Muscle layer of colon (tissue), 2 donors: ENCODE measurements at regions not wholly inside any gene's neighbourhood (a gene's known extent, or its start where the extent isn't known, plus 50 kb on each side); places are given as distances from the start of the nearest gene placed in this dataset.

Experiments used
- H3K27ac ChIP-seq: one replicate; pipeline ENCODE4 v1.7.0; 2013; ENCODE audit warnings: low read depth, mild to moderate bottlenecking, low read length, moderate library complexity
- H3K27me3 ChIP-seq, 2 donors: one replicate each; pipeline ENCODE4 v1.7.0; 2013; ENCODE audit warnings: low read length in 2 of 2, mild to moderate bottlenecking in 2 of 2; ENCODE audit not compliant: insufficient read depth in 2 of 2, control insufficient read depth in 1 of 2
- H3K36me3 ChIP-seq: one replicate; pipeline ENCODE4 v1.7.0; 2013; ENCODE audit warnings: mild to moderate bottlenecking, low read length; ENCODE audit not compliant: insufficient read depth
- H3K4me1 ChIP-seq: one replicate; pipeline ENCODE4 v1.7.0; 2013; ENCODE audit warnings: mild to moderate bottlenecking, low read length; ENCODE audit not compliant: insufficient read depth
- H3K4me3 ChIP-seq, 2 donors: one replicate each; pipeline ENCODE4 v1.7.0; 2013; ENCODE audit warnings: low read length in 2 of 2, low read depth in 1 of 2, mild to moderate bottlenecking in 1 of 2, moderate library complexity in 1 of 2
- H3K9ac ChIP-seq: one replicate; pipeline ENCODE4 v1.7.0; 2013; ENCODE audit warnings: low read length
- H3K9me3 ChIP-seq: one replicate; pipeline ENCODE4 v1.7.0; 2013; ENCODE audit warnings: mild to moderate bottlenecking, low read length
- donor health status: abdominal sarcoma.
- donor health status: Adenocarcinoma of cecum.

- H3K4me1 ChIP-seq: peaks cover 4% of the 10 kb centered on the region
- no peak overlapping the region for H3K4me3 ChIP-seq
- no peaks in the 10 kb centered on the region for H3K27me3 ChIP-seq
- H3K27ac ChIP-seq: no peak overlapping the region
- H3K9ac ChIP-seq: no peak overlapping the region
- H3K9me3 ChIP-seq: no peaks in the 10 kb centered on the region
- H3K36me3 ChIP-seq: no peaks in the 10 kb centered on the region
Observed at GRCh38 chr11:112751329-112751728, 209.9 kb upstream of the NCAM1 start.

- Histone ChIP-seq H3K9me3 (no peaks in the 10 kb centered on the region), H3K36me3 (no peaks in the 10 kb centered on the region), H3K4me1 (peaks cover 4% of the 10 kb centered on the region), H3K27ac (no peak overlapping the region), H3K4me3 (no peak overlapping the region), H3K9ac (no peak overlapping the region), H3K27me3 (no peaks in the 10 kb centered on the region)
Observed at GRCh38 chr11:112751772-112752171, 209.4 kb upstream of the NCAM1 start.

- no peaks in the 10 kb centered on the region for H3K9me3 ChIP-seq
- no peak overlapping the region for H3K27ac ChIP-seq
- no peaks in the 10 kb centered on the region for H3K27me3 ChIP-seq
- no peaks in the 10 kb centered on the region for H3K36me3 ChIP-seq
- H3K4me3 ChIP-seq: no peak overlapping the region
- H3K4me1 ChIP-seq: peaks cover 4% of the 10 kb centered on the region
- no peak overlapping the region for H3K9ac ChIP-seq
Observed at GRCh38 chr11:112752563-112752962, 208.7 kb upstream of the NCAM1 start.

GRCh38 chr11:112753706-112754105, 207.5 kb upstream of the NCAM1 start:
- H3K27ac ChIP-seq: no peak overlapping the region
- no peaks in the 10 kb centered on the region for H3K9me3 ChIP-seq
- H3K9ac ChIP-seq: no peak overlapping the region
- peaks cover 4% of the 10 kb centered on the region for H3K4me1 ChIP-seq
- no peaks in the 10 kb centered on the region for H3K36me3 ChIP-seq
- H3K27me3 ChIP-seq: no peaks in the 10 kb centered on the region
- H3K4me3 ChIP-seq: no peak overlapping the region

- Histone ChIP-seq H3K4me3 (no peak overlapping the region), H3K9me3 (no peaks in the 10 kb centered on the region), H3K27ac (no peak overlapping the region), H3K4me1 (peaks cover 14% of the 10 kb centered on the region), H3K27me3 (no peaks in the 10 kb centered on the region), H3K9ac (no peak overlapping the region), H3K36me3 (no peaks in the 10 kb centered on the region)
Observed at GRCh38 chr11:112759418-112759817, 201.8 kb upstream of the NCAM1 start.

GRCh38 chr11:112760396-112761059, 200.7 kb upstream of the NCAM1 start:
- no peak overlapping the region for H3K4me3 ChIP-seq
- H3K9me3 ChIP-seq: no peaks in the 10 kb centered on the region
- no peaks in the 10 kb centered on the region for H3K27me3 ChIP-seq
- H3K4me1 ChIP-seq: peaks cover 14% of the 10 kb centered on the region
- H3K9ac ChIP-seq: no peak overlapping the region
- no peak overlapping the region for H3K27ac ChIP-seq
- no peaks in the 10 kb centered on the region for H3K36me3 ChIP-seq

GRCh38 chr11:112761911-112762706, 199.1 kb upstream of the NCAM1 start:
- peaks cover 14% of the 10 kb centered on the region for H3K4me1 ChIP-seq
- H3K27ac ChIP-seq: no peak overlapping the region
- no peaks in the 10 kb centered on the region for H3K9me3 ChIP-seq
- H3K27me3 ChIP-seq: no peaks in the 10 kb centered on the region
- H3K9ac ChIP-seq: no peak overlapping the region
- no peaks in the 10 kb centered on the region for H3K36me3 ChIP-seq
- H3K4me3 ChIP-seq: no peak overlapping the region

- no peak overlapping the region for H3K4me3 ChIP-seq
- H3K9ac ChIP-seq: no peak overlapping the region
- no peaks in the 10 kb centered on the region for H3K9me3 ChIP-seq
- no peaks in the 10 kb centered on the region for H3K36me3 ChIP-seq
- no peaks in the 10 kb centered on the region for H3K27me3 ChIP-seq
- peaks cover 14% of the 10 kb centered on the region for H3K4me1 ChIP-seq
- no peak overlapping the region for H3K27ac ChIP-seq
Observed at GRCh38 chr11:112762707-112763090, 198.5 kb upstream of the NCAM1 start.

- Histone ChIP-seq H3K9me3 (no peaks in the 10 kb centered on the region), H3K27me3 (no peaks in the 10 kb centered on the region), H3K36me3 (no peaks in the 10 kb centered on the region), H3K9ac (no peak overlapping the region), H3K4me3 (no peak overlapping the region), H3K4me1 (peaks cover 14% of the 10 kb centered on the region), H3K27ac (no peak overlapping the region)
Observed at GRCh38 chr11:112765337-112765736, 195.9 kb upstream of the NCAM1 start.

- no peak overlapping the region for H3K9ac ChIP-seq
- H3K27ac ChIP-seq: no peak overlapping the region
- no peaks in the 10 kb centered on the region for H3K4me1 ChIP-seq
- no peak overlapping the region for H3K4me3 ChIP-seq
- H3K36me3 ChIP-seq: no peaks in the 10 kb centered on the region
- no peaks in the 10 kb centered on the region for H3K9me3 ChIP-seq
- no peaks in the 10 kb centered on the region for H3K27me3 ChIP-seq
Observed at GRCh38 chr11:112769170-112769569, 192.1 kb upstream of the NCAM1 start.

GRCh38 chr11:112769584-112769983, 191.6 kb upstream of the NCAM1 start:
- Histone ChIP-seq H3K4me1 (no peaks in the 10 kb centered on the region), H3K27ac (no peak overlapping the region), H3K27me3 (no peaks in the 10 kb centered on the region), H3K9me3 (no peaks in the 10 kb centered on the region), H3K4me3 (no peak overlapping the region), H3K9ac (no peak overlapping the region), H3K36me3 (no peaks in the 10 kb centered on the region)

GRCh38 chr11:112770033-112770432, 191.2 kb upstream of the NCAM1 start:
- Histone ChIP-seq H3K27ac (no peak overlapping the region), H3K9me3 (no peaks in the 10 kb centered on the region), H3K36me3 (no peaks in the 10 kb centered on the region), H3K4me3 (no peak overlapping the region), H3K4me1 (no peaks in the 10 kb centered on the region), H3K27me3 (no peaks in the 10 kb centered on the region), H3K9ac (no peak overlapping the region)
